Mucosa of rectum (tissue), 2 donors: ENCODE measurements at regions not wholly inside any gene's neighbourhood (a gene's known extent, or its start where the extent isn't known, plus 50 kb on each side); places are given as distances from the start of the nearest gene placed in this dataset.

ENCODE experiments used
- H3K27ac ChIP-seq, 2 donors: one replicate each; pipeline ENCODE4 v1.7.0; 2013; ENCODE audit warnings: inconsistent platforms in 2 of 2, low read depth in 2 of 2, low read length in 2 of 2
- H3K27me3 ChIP-seq, 2 donors: one replicate each; pipeline ENCODE4 v1.7.0; 2013; ENCODE audit warnings: low read length in 2 of 2; ENCODE audit not compliant: control insufficient read depth in 2 of 2, insufficient read depth in 2 of 2
- H3K36me3 ChIP-seq, 2 donors: one replicate each; pipeline ENCODE4 v1.7.0; 2013; ENCODE audit warnings: low read length in 2 of 2; ENCODE audit not compliant: control insufficient read depth in 2 of 2, insufficient read depth in 2 of 2
- H3K4me1 ChIP-seq, 2 donors: one replicate each; pipeline ENCODE4 v1.7.0; 2013; ENCODE audit warnings: low read length in 2 of 2, mild to moderate bottlenecking in 1 of 2; ENCODE audit not compliant: control insufficient read depth in 2 of 2, insufficient read depth in 2 of 2
- H3K4me3 ChIP-seq, 2 donors: one replicate each; pipeline ENCODE4 v1.7.0; 2013; ENCODE audit warnings: low read length in 2 of 2
- H3K9ac ChIP-seq, 2 donors: one replicate each; pipeline ENCODE4 v1.7.0; 2013; ENCODE audit warnings: low read length in 2 of 2, low read depth in 1 of 2, mild to moderate bottlenecking in 1 of 2
- H3K9me3 ChIP-seq, 2 donors: one replicate each; pipeline ENCODE4 v1.7.0; 2013; ENCODE audit warnings: low read length in 2 of 2; ENCODE audit not compliant: control insufficient read depth in 2 of 2
- donor health status: healthy.
- donor health status: Normal muscosa, but diverticular disease.

DNA sequence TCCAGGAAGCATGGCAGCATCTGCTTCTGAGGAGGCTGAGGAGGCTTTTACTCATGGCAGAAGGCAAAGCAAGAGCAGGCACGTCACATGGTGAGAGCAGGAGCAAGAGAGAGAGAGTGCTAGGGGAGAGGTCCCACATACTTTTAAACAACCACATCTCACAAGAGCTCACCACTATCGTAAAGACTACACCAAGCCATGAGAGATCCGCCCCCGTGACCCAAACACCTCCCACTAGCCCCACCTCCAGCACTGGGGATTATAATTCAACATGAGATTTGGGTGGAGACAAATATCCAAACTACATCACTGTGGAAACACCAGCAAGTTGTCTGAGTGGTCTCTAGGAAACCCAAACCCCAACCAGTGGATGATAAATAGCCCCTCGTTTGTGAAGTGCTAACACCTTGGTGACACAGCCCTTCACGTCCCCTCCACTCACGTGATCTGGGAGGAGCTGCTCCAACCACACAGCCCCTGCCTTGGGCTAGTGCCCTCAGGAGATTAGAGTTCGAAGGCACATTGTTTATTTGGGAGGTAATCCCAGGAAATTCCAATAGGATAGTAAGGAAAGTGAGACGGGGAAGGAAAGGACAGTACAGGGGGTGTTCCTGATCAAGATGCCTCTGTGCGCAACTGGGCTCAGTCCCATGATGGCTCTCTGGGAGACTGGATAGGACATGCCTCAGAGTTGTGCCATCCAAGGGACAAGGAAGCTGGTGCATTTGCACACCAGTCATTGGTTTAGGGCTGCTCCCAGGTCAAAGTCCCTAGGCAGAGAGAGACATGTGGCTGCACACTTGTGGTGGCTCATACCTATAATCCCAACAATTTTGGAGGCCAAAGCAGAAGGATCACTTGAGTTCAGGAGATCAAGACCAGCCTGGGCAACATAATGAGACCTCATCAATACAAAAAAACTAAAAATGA is 80.6 kb upstream of the CTNNB1 start:
- no peaks in the 10 kb centered on the region for H3K27me3 ChIP-seq
- peak overlapping the region; percentile 7 to 35 for H3K27ac ChIP-seq
- no peak overlapping the region for H3K9ac ChIP-seq
- no peaks in the 10 kb centered on the region for H3K36me3 ChIP-seq
- peaks cover 14 to 24% of the 10 kb centered on the region in 2 donors for H3K4me1 ChIP-seq
- no peaks in the 10 kb centered on the region for H3K9me3 ChIP-seq
- no peak overlapping the region for H3K4me3 ChIP-seq

DNA sequence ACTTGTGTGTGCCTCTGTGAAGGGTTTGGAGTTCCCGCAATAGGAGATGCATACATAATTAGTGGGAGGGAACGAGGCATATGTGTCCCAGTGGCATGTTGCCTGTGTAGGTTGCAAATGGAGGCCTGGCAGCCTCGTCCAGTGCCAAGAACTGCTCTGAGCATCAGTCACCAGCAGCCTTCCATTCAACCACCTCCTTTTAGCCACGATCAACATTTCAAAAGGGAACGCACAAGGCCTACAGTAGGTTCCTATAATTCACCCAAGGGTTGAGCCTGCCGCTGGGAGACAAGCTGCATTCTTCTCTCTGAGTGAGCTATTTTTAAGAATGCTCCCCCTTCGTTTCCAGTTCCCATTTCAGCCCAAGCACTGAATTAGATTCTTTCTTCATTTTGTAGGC is 78.8 kb upstream of the CTNNB1 start:
- Histone ChIP-seq H3K4me1 (peaks cover 14 to 24% of the 10 kb centered on the region in 2 donors), H3K4me3 (no peak overlapping the region), H3K27ac (no peak overlapping the region)

DNA sequence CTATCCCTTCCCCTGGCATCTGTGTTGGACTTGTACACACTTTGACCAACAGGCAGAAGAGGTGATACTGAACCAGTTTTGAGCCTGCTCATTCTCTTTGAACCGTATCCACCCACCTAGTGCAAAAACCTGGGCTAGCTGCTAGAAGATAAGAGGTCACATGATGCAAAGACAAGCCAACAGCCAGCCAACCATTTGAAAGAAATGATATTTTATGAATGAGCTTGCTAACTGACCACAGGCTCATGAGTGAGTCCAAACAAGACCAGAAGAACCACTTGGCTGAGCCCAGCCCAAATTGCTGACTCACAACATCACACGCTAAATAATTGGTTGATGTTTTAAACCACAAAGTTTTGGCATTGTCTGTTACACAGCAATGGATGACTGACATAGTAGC is 74.0 kb upstream of the CTNNB1 start:
- H3K9ac ChIP-seq: no peak overlapping the region
- H3K4me3 ChIP-seq: no peak overlapping the region
- H3K36me3 ChIP-seq: no peaks in the 10 kb centered on the region

More for the DNA sequence above, 78.8 kb upstream of the CTNNB1 start:
- Histone ChIP-seq H3K27me3 (no peaks in the 10 kb centered on the region), H3K9ac (no peak overlapping the region), H3K36me3 (no peaks in the 10 kb centered on the region), H3K9me3 (no peaks in the 10 kb centered on the region)

DNA sequence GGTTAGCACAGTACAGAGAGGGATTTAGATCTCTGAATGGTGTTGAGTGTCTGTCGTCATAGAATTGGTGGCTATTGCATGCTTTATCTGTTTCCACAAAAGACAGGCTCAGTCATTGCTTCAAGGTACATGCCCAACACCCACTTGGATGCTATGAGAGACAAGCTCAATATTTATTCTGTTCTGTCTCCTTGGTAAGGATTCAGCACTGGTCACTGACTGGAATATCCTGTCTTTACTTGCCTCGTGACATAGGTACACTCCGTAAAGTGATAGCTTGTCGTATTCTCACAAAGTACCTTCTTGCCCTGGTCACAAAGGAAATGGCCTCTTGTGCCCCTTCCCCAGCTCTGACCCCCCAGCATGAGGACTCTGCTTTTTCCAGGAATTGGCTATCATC is 72.8 kb upstream of the CTNNB1 start:
- Histone ChIP-seq H3K27me3 (no peaks in the 10 kb centered on the region), H3K36me3 (no peaks in the 10 kb centered on the region), H3K4me3 (no peak overlapping the region), H3K4me1 (no peaks in the 10 kb centered on the region), H3K27ac (no peak overlapping the region), H3K9ac (no peak overlapping the region), H3K9me3 (no peaks in the 10 kb centered on the region)

More for the DNA sequence above, 74.0 kb upstream of the CTNNB1 start:
- Histone ChIP-seq H3K9me3 (no peaks in the 10 kb centered on the region), H3K27ac (no peak overlapping the region), H3K27me3 (no peaks in the 10 kb centered on the region), H3K4me1 (no peaks in the 10 kb centered on the region)

DNA sequence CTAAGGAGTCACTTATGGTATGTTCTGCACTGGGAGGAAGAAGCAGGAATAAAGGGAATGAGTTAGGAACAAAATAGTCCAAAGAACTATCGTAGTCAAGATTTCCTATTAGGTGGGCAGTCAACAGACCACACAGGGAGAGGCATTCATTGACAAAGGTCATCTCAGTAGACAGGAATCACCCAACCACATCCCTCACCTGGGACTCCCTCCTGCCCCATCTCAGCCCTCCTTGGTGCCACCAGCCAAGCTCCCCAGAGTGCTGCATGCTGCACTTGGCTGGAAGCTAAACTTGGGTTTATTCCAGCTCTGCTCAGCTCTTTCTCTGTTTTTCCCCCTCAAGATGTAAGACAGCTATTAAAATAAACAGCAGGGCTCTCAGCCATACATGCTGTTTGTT is 72.3 kb upstream of the CTNNB1 start:
- no peaks in the 10 kb centered on the region for H3K9me3 ChIP-seq

DNA sequence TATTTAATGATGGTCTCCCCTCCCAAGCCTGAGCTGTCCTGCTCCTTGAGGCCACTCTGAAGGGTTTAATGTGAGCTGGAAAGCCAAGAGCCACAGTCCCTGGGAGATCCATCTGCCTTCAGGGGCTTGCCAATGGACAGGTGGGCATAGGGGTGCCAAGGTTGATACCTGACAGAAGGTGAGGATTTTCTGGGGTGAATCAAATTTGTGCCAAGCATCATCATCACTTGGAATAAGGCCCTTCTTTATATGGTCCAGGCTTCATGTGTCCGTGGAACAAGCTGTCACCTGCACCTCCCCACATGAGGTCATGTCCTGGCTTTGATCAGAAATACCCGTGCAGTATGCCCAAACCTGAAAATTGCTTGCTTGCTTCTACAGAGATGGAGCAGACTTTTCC is 71.9 kb upstream of the CTNNB1 start:
- H3K27me3 ChIP-seq: no peaks in the 10 kb centered on the region
- no peak overlapping the region for H3K27ac ChIP-seq
- H3K9ac ChIP-seq: no peak overlapping the region
- no peaks in the 10 kb centered on the region for H3K9me3 ChIP-seq
- H3K4me3 ChIP-seq: no peak overlapping the region
- no peaks in the 10 kb centered on the region for H3K36me3 ChIP-seq
- no peaks in the 10 kb centered on the region for H3K4me1 ChIP-seq

More for the DNA sequence above, 72.3 kb upstream of the CTNNB1 start:
- Histone ChIP-seq H3K4me1 (no peaks in the 10 kb centered on the region), H3K27ac (no peak overlapping the region), H3K4me3 (no peak overlapping the region), H3K36me3 (no peaks in the 10 kb centered on the region), H3K9ac (no peak overlapping the region), H3K27me3 (no peaks in the 10 kb centered on the region)

DNA sequence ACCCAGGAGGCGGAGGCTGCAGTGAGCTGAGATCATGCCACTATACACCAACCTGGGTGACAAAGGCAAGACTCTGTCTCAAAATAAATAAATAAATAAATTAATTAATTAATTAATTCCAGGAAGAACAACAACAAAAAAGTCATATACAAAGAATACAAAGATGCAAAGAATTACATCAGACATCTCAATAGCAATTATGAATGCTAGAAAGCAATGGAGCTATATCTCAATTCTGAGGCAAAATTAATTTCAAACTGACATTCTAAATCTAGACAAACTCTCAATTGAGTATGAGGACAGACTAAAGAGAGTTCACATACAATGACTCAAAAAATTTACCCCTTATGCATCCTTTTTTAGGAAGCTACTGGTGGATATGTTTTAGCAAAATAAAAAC is 69.6 kb upstream of the CTNNB1 start:
- Histone ChIP-seq H3K4me1 (no peaks in the 10 kb centered on the region), H3K4me3 (no peak overlapping the region), H3K9me3 (no peaks in the 10 kb centered on the region), H3K27ac (no peak overlapping the region), H3K9ac (no peak overlapping the region), H3K36me3 (no peaks in the 10 kb centered on the region), H3K27me3 (no peaks in the 10 kb centered on the region)

DNA sequence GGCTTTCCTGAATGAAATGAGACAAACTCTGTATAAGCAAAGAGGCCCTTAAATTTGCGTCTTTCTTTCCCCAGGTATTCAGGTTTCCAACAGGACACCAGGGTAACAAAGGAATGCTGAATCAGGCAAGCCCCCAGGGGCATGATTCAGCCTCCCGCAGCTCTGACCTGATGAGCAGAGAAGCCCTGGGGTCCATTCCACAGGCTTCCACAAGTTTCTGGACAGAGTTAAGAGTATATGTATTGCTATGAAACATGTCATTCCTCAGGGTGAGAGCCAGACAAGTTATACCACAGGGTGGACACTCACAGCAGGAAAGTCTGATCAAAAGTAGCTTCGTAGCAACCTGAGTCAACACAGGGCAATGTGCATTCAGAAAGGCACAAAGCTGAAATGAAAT is 68.1 kb upstream of the CTNNB1 start:
- Histone ChIP-seq H3K27me3 (no peaks in the 10 kb centered on the region), H3K4me3 (no peak overlapping the region), H3K9ac (no peak overlapping the region), H3K9me3 (no peaks in the 10 kb centered on the region), H3K4me1 (no peaks in the 10 kb centered on the region), H3K36me3 (no peaks in the 10 kb centered on the region), H3K27ac (no peak overlapping the region)

DNA sequence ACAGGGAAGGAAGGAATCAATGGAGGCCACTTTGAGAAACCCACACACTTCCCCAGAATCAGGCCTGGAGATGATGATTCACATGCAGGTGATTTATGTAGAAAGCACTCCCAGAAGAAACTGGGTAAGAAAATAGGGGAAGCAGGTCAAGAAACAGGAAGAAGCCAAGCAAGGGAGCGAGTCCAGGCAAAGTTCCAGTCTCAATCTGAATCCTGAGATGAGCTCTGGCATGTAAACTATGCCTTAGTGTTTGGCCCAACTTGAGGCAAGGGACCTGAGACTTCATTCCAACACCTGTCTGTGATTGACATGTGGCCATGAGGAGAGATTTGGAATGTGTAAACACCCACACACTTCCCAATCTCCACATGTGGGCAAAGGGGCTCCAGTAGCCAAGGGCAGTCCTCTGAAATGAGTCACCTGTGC is 61.6 kb upstream of the CTNNB1 start:
- no peak overlapping the region for H3K4me3 ChIP-seq
- no peak overlapping the region for H3K9ac ChIP-seq
- H3K4me1 ChIP-seq: no peaks in the 10 kb centered on the region
- H3K36me3 ChIP-seq: no peaks in the 10 kb centered on the region
- H3K27ac ChIP-seq: no peak overlapping the region
- no peaks in the 10 kb centered on the region for H3K27me3 ChIP-seq
- H3K9me3 ChIP-seq: no peaks in the 10 kb centered on the region

DNA sequence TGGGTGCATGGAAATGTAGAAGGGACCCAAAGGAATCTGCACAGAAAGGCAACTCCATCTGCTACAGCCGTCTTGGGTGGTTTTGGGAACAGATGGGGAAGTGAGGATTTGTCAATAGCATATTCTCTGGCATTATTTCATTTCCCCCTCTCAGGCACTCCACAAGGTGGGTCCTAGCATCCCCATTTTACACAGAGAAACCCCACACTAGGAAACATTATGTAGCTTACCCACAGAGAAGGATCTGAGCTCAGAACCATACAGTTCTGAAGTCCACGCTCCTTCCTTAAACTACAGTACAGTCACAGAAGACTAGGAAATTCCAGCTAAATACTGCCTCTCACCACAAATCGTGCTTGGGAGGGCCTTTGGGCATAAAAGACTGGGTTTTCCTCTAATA is 61.2 kb upstream of the CTNNB1 start:
- Histone ChIP-seq H3K27ac (no peak overlapping the region), H3K36me3 (no peaks in the 10 kb centered on the region), H3K4me1 (no peaks in the 10 kb centered on the region), H3K9me3 (no peaks in the 10 kb centered on the region), H3K4me3 (no peak overlapping the region), H3K27me3 (no peaks in the 10 kb centered on the region), H3K9ac (no peak overlapping the region)
